Ectodermal cell (in vitro differentiated cells): ENCODE measurements at regions not wholly inside any gene's neighbourhood (a gene's known extent, or its start where the extent isn't known, plus 50 kb on each side); places are given as distances from the start of the nearest gene placed in this dataset.

Experiments used
- H3K27ac ChIP-seq: 2 replicates; pipeline ENCODE4 v1.7.0; 2013; ENCODE audit warnings: mild to moderate bottlenecking, low read depth, low read length; ENCODE audit not compliant: insufficient read depth, poor library complexity, severe bottlenecking
- H3K27me3 ChIP-seq: 2 replicates; pipeline ENCODE4 v1.7.0; 2013; ENCODE audit warnings: mild to moderate bottlenecking, low read length; ENCODE audit not compliant: insufficient read depth, control insufficient read depth, poor library complexity, severe bottlenecking
- H3K36me3 ChIP-seq: one replicate; pipeline ENCODE4 v1.7.0; 2013; ENCODE audit warnings: low read length; ENCODE audit not compliant: control insufficient read depth, insufficient read depth
- H3K4me1 ChIP-seq: one replicate; pipeline ENCODE4 v1.7.0; 2013; ENCODE audit warnings: low read length; ENCODE audit not compliant: control insufficient read depth, insufficient read depth
- H3K4me3 ChIP-seq: 2 replicates; pipeline ENCODE4 v1.7.0; 2013; ENCODE audit warnings: low read depth, low read length, control low read depth; ENCODE audit not compliant: insufficient read depth
- H3K9me3 ChIP-seq: 2 replicates; pipeline ENCODE4 v1.7.0; 2013; ENCODE audit warnings: mild to moderate bottlenecking, low read length, moderate library complexity; ENCODE audit not compliant: control insufficient read depth
- WGBS, 2 experiments: methylation state at CpG; one replicate each; pipeline ENCODE4 v1.1.7; 2013; ENCODE audit warnings: missing lambda C conversion rate in 2 of 2; 5-methylcytosine and 5-hydroxymethylcytosine counted together

DNA sequence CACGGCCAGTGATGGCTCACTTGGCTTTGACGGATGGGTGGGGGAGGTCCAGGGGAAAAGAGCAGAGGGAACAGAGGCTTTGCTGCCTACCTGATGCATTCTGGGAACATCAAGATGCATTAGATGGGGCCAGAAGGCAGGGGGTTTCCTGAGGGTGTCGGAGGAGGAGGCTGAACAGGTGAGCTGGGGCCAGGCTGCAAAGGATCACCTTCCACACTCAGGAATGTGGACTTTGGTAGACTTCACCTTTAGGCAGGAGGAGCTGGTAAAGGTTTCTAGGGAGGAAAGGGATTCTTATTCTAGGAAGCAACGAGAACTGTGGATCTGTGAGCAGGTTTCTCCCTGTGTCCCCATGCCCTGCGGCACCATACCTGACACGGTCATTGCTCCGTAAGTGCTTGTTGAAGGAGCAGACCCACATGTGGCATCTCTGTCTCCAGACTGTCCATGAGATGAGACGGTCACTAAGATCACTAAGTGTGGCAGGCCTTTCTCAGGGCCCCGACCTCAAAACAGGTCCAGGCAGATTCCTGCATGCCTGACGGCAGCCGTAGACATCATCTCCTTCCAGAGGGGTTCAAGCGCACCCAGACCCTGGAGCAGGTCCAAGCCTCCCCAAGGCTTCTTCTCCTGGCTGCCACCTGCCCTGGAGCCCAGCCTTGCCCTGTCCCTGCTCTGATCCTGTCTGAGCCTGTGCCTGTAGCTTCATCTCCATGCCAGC, 89.1 kb upstream of the SLC25A33 start:
- Histone ChIP-seq H3K36me3 (no peaks in the 10 kb centered on the region), H3K27ac (no peak overlapping the region), H3K27me3 (no peaks in the 10 kb centered on the region), H3K4me3 (no peak overlapping the region), H3K9me3 (no peaks in the 10 kb centered on the region), H3K4me1 (peaks cover 9% of the 10 kb centered on the region)
- WGBS, 2 experiments = 92 to 93% methylated on average over 12 of the region's 12 CpGs

DNA sequence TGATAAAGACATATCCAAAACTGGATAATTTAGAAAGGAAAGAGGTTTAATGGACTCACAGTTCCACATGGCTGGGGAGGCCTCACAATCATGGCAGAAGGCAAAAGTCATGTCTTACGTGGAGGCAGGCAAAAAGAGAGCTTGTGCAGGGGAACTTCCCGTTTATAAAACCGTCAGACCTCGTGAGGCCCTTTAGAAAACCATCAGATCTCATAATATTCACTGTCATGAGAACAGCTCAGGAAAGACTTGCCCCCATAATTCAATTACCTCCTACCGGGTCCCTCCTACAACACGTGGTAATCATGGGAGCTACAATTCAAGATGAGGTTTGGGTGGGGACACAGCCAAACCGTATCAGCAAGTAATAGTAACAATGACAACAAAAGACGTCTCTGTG, 88.2 kb upstream of the SLC25A33 start:
- H3K4me1 ChIP-seq = peaks cover 9% of the 10 kb centered on the region
- H3K27me3 ChIP-seq = no peaks in the 10 kb centered on the region
- H3K4me3 ChIP-seq = no peak overlapping the region
- H3K9me3 ChIP-seq = no peaks in the 10 kb centered on the region
- H3K27ac ChIP-seq = no peak overlapping the region
- 93% methylated on average over 8 of the region's 8 CpGs for WGBS, 2 experiments
- no peaks in the 10 kb centered on the region for H3K36me3 ChIP-seq

DNA sequence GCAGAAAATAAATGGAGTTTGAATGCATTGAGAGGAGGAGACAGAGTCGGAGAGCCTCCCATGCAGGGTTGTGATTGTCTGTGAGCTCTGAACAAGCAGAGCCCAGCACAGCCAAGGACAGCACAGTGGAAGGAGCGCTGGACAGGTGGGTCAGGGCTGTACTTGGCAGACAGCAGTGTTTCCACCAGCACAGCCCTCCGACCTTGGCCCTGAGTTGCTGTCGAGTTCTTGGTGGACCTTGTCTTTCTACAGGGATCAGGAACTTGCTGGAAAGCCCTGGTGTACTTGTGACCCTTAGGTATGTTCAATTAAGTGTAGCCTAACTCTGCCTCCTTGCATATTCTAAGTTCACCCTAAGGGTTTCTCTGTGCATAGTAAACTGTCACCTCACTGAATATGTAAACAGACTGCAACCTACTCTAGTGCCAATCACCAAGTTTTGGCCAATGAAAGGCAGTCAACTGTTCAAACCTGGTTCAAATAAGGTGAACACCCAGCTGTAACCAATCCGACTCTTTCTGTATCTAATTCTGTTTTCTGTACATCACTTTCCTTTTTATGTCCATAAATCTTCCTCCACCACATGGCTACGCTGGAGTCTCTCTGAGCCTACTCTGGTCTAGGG, 86.6 kb upstream of the SLC25A33 start:
- H3K27me3 ChIP-seq = no peaks in the 10 kb centered on the region
- no peaks in the 10 kb centered on the region for H3K9me3 ChIP-seq
- no peak overlapping the region for H3K27ac ChIP-seq
- no peaks in the 10 kb centered on the region for H3K36me3 ChIP-seq
- 91 to 92% methylated on average over 6 of the region's 6 CpGs for WGBS, 2 experiments
- peaks cover 9% of the 10 kb centered on the region for H3K4me1 ChIP-seq
- no peak overlapping the region for H3K4me3 ChIP-seq

DNA sequence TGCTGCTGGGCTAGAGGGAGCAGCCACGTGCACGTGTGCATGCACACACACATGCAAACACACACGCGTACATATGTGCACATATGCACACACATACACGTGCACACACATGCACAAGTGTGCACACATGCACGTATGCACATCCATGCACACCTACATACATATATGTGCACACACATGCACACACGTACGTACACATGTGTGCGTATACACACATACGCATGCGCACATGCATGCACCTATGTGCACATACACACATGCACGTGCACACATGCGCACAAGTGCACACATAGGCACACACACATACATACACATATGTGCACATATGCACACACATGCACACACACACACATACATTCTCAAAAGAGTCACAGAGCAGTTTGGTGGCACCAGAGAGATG, 85.9 kb upstream of the SLC25A33 start:
- Histone ChIP-seq H3K36me3 (no peaks in the 10 kb centered on the region), H3K27ac (no peak overlapping the region), H3K4me1 (peaks cover 7% of the 10 kb centered on the region), H3K4me3 (no peak overlapping the region), H3K9me3 (no peaks in the 10 kb centered on the region), H3K27me3 (no peaks in the 10 kb centered on the region)
- 88 to 92% methylated on average over 13 of the region's 13 CpGs for WGBS, 2 experiments

DNA sequence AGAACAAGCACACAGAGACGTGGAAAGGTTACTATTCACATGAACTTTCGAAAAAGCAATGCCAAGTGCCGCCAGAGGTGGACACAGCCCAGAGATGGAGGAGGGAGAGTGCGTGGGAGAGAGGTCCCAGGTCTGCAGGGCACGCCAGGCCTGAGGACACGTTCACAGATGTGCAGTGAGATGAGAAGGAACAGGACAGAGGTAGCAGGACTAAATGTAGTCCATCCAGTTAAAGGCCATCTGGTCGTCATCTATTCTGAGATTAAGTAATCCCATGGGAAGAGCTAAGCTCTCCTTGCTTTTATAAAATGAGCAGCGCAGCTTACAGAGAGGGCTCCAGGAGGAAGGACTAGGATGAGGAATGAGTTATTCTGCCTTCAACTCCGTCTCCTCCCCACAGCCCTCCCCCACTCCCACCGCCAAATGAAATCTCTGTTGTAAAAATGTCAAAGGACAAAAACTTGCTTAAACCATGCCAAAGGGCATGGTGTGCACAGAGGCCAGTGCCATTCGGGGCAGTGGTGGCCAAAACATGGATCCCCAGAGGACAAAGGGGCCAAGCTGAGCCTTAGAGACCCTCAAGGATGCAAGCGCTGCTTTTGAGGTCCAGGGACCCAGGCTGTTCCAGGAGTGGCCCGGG, 85.4 kb upstream of the SLC25A33 start:
- H3K36me3 ChIP-seq = no peaks in the 10 kb centered on the region
- H3K27me3 ChIP-seq = no peaks in the 10 kb centered on the region
- no peak overlapping the region for H3K27ac ChIP-seq
- 90 to 92% methylated on average over 12 to 13 of the region's 13 CpGs for WGBS, 2 experiments
- peaks cover 2% of the 10 kb centered on the region for H3K4me1 ChIP-seq
- H3K4me3 ChIP-seq = no peak overlapping the region
- no peaks in the 10 kb centered on the region for H3K9me3 ChIP-seq

DNA sequence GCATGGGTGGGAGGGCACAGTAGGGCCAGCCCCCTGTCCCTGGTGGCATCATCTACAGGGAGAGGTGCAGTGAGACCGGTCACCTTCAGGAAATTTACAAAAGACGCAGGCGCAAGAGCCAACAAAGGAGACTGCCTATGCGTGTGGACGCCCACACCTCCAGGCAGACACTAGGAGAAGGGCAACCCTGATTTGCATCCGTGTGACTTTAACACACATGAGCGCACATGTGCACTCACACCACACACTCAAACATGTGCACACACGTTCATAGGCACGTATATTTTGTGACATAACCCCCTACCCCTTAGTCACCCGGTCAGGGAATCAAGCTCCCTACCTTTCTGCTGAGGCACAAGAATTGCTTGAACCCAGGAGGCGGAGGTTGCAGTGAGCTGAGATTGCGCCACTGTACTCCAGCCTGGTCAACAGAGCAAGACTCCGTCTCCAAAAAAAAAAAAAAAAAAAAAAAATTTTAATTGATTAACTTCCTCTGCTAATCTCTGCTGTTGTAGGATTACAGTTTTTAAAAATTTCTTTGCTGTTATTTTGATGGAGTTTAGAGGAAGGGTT, 84.7 kb upstream of the SLC25A33 start:
- WGBS, 2 experiments = 92 to 94% methylated on average over 12 to 13 of the region's 13 CpGs

DNA sequence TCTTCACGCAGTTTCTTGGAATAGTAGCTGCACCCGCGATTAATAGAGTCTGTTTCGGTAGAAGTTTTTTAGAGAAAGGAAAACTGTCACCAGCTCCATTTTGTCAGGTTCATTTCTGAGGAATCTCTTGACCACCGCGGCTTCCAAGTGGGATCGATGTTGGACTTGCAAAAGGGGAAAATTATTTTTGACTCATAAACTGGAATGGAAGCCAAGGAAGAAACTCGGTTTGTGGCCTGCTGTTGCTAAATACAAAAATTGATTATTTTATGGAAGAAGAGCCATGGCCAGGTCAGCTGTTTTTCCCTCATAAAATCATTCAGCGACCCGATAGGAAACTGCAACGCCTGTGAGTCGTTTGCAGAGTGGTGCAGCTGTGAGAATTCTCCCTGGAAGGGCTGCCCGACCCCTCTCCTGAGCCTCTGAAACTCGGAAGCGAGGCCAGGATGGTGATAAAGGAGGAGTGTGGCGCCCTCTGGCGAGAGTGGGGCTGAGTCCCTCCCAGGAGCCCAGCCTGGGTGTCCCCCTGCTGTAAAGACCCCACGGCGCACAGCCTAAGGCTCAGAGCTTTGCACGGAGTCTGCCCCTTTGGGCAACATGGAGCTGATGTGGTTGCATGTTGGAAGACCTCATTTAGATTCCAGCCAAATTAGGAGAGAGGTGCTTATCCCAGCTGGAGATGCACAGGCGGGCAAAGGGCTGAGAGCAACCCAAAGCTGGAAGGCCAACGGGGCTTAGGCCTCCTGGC, 83.6 kb upstream of the SLC25A33 start:
- no peaks in the 10 kb centered on the region for H3K27me3 ChIP-seq
- no peaks in the 10 kb centered on the region for H3K9me3 ChIP-seq
- H3K4me1 ChIP-seq = no peaks in the 10 kb centered on the region
- no peak overlapping the region for H3K4me3 ChIP-seq
- no peak overlapping the region for H3K27ac ChIP-seq
- H3K36me3 ChIP-seq = no peaks in the 10 kb centered on the region
- 51 to 53% methylated on average over 22 of the region's 22 CpGs for WGBS, 2 experiments

More for the DNA sequence above, 84.7 kb upstream of the SLC25A33 start:
- no peak overlapping the region for H3K27ac ChIP-seq
- H3K4me3 ChIP-seq = no peak overlapping the region
- no peaks in the 10 kb centered on the region for H3K36me3 ChIP-seq
- H3K27me3 ChIP-seq = no peaks in the 10 kb centered on the region
- H3K4me1 ChIP-seq = no peaks in the 10 kb centered on the region
- H3K9me3 ChIP-seq = no peaks in the 10 kb centered on the region

DNA sequence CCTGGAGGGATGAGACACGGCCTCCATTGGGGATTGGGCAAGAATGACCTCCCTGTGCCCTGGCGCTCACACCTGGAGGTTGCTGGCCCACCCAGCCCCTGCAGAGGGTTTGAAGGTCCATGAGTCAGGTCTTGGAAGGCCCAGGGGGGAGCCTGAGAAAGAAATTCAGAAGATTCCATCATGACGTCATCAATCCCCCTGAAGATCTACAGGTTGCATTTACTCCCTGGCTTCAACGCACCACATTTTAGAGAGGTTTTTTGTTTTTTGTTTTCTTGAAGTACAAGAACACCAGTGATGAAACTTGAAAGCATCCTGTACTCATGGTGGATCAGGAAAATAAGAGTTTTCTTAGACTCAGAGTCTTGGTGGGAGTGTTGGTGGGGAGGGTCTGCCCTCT, 82.4 kb upstream of the SLC25A33 start:
- H3K36me3 ChIP-seq = no peaks in the 10 kb centered on the region
- H3K4me1 ChIP-seq = no peaks in the 10 kb centered on the region
- H3K9me3 ChIP-seq = no peaks in the 10 kb centered on the region
- no peak overlapping the region for H3K4me3 ChIP-seq
- no peaks in the 10 kb centered on the region for H3K27me3 ChIP-seq
- H3K27ac ChIP-seq = no peak overlapping the region
- WGBS, 2 experiments = 92 to 94% methylated on average over 4 of the region's 4 CpGs

DNA sequence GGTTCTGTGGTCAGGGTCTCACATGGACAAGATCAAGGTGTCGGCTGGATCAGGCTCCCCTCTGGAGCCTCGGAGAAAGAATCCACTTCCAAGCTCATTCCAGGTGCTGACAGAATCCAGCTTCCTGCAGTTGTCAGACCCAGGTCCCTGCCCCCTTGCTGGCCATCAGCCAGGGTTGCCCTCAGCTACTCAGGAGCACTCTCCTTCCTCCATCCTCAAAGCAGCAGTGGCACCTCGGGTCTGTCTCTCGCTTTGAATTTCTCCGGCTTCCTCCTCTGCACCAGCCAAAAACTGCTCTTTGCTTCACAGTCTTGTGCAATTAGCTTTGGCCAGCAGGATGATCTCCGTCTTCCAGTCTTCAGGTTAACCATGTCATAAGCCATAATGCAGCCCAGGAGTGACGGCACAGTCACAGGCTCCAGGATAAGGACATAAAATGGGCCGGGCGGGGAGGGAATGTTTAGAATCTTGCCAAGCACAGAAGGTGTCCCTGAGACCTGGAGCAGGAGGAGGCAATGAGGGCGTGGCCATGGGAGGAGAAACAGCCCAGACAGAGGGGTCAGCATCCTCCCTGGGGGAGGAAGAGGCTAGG, 79.4 kb upstream of the SLC25A33 start:
- H3K4me3 ChIP-seq = no peak overlapping the region
- H3K27ac ChIP-seq = no peak overlapping the region
- H3K36me3 ChIP-seq = no peaks in the 10 kb centered on the region
- H3K4me1 ChIP-seq = no peaks in the 10 kb centered on the region
- no peaks in the 10 kb centered on the region for H3K9me3 ChIP-seq
- 83 to 85% methylated on average over 10 of the region's 10 CpGs for WGBS, 2 experiments
- H3K27me3 ChIP-seq = no peaks in the 10 kb centered on the region
